Mucosa of descending colon (tissue), 3 donors: ENCODE measurements at regions not wholly inside any gene's neighbourhood (a gene's known extent, or its start where the extent isn't known, plus 50 kb on each side); places are given as distances from the start of the nearest gene placed in this dataset.
"Not testable (repeated sequence)": the region's sequence is repeated elsewhere in the genome, so short reads cannot be mapped to it uniquely, and the experiment has no call there.

Source experiments
- ATAC-seq: fragments of 200-7000 bp; cut with Tn5 transposase; one replicate; pipeline ENCODE4 v1.9.1; 2020; ENCODE audit warnings: mild to moderate bottlenecking, moderate library complexity
- DNase-seq, 3 donors: peaks; one replicate each; pipeline ENCODE4 v3.0.0-alpha.2; 2020
- H3K36me3 ChIP-seq: fragments of 200-600 bp; one replicate; pipeline ENCODE4 v1.8.0; 2021; ENCODE audit warnings: low read depth, mild to moderate bottlenecking
- H3K4me1 ChIP-seq: fragments of 200-600 bp; one replicate; pipeline ENCODE4 v1.8.0; 2021; ENCODE audit warnings: low read depth, mild to moderate bottlenecking
- H3K4me3 ChIP-seq: fragments of 200-600 bp; one replicate; pipeline ENCODE4 v1.8.0; 2021; ENCODE audit warnings: mild to moderate bottlenecking
- H3K9me3 ChIP-seq: fragments of 200-600 bp; one replicate; pipeline ENCODE4 v1.8.0; 2021; ENCODE audit warnings: mild to moderate bottlenecking
- intact Hi-C, 2 donors: fragments of 100-400 bp; cut with DNase I in 1 of 2; cut with micrococcal nuclease in 1 of 2; formaldehyde crosslinking; loops; one replicate each; pipeline versions ENCODE4 v1.11.0 to v1.11.1; 2022; cut with DNase I, micrococcal nuclease
- TF ChIP-seq, protein P1 (sequence below): fragments of 200-600 bp; IDR thresholded peaks from one replicate; pipeline ENCODE4 v1.8.0; 2022; ENCODE audit warnings: antibody characterized with exemption, mild to moderate bottlenecking
- donor health status: DM: no; HTN: no; CAD: no; lungs with moderate emphysema.
- donor health status: DM: no; HTN: no; CAD: no.
- donor health status: DM: no; HTN: yes; CAD: no.

DNA sequence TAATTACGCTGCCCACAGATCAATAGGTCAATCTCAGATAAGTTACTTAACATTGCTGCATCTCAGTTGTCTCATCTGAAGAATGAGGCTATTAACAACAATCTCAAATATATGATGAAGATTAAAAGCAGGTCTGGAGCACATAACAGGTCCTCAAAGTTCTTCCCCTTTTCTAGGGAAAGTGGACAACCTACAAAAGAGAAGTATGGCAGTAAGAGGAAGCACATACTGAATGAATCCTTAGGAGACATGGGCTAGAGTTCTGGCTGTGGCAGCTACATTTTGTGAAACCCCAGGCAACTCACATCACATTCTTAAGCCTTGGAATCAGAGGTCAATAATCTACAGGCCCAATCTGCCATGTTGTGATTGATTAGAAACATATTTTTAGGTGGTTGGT is 180.6 kb downstream of the PCTP start:
- no peaks in the 10 kb centered on the region for H3K9me3 ChIP-seq
- TF ChIP-seq, protein P1, sequence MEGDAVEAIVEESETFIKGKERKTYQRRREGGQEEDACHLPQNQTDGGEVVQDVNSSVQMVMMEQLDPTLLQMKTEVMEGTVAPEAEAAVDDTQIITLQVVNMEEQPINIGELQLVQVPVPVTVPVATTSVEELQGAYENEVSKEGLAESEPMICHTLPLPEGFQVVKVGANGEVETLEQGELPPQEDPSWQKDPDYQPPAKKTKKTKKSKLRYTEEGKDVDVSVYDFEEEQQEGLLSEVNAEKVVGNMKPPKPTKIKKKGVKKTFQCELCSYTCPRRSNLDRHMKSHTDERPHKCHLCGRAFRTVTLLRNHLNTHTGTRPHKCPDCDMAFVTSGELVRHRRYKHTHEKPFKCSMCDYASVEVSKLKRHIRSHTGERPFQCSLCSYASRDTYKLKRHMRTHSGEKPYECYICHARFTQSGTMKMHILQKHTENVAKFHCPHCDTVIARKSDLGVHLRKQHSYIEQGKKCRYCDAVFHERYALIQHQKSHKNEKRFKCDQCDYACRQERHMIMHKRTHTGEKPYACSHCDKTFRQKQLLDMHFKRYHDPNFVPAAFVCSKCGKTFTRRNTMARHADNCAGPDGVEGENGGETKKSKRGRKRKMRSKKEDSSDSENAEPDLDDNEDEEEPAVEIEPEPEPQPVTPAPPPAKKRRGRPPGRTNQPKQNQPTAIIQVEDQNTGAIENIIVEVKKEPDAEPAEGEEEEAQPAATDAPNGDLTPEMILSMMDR, result no peak
- ATAC-seq, result no peak

DNA sequence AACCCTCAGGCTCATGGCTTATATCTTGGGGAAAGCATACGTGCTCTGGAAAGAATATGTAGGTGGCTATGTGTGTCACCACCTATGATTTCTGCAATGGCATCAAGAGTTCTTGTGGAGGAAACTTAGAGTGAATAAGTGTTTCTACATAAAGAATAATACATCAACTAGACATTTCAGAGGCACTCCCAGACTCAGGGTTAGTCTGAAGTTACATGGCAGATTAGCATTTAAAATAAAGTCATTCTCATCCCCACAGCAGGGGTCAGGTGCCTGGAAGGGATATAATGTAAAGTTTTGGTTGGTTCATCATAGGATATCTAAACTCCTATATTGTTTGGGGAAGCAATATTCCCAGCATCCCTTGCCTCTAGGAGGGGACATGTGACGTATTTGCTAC is 182.1 kb downstream of the PCTP start:
- no peaks in the 10 kb centered on the region for H3K36me3 ChIP-seq
- ATAC-seq (no peak), DNase-seq (no peak)
- TF ChIP-seq, protein P1, result no peak
- no peak overlapping the region for H3K4me3 ChIP-seq
- H3K4me1 ChIP-seq, result no peaks in the 10 kb centered on the region
- intact Hi-C loops, result no loop called here
- no peaks in the 10 kb centered on the region for H3K9me3 ChIP-seq

More for the DNA sequence above, 180.6 kb downstream of the PCTP start:
- H3K36me3 ChIP-seq, result no peaks in the 10 kb centered on the region
- intact Hi-C loops, result no loop called here
- no peak for DNase-seq
- H3K4me3 ChIP-seq, result no peak overlapping the region
- no peaks in the 10 kb centered on the region for H3K4me1 ChIP-seq

DNA sequence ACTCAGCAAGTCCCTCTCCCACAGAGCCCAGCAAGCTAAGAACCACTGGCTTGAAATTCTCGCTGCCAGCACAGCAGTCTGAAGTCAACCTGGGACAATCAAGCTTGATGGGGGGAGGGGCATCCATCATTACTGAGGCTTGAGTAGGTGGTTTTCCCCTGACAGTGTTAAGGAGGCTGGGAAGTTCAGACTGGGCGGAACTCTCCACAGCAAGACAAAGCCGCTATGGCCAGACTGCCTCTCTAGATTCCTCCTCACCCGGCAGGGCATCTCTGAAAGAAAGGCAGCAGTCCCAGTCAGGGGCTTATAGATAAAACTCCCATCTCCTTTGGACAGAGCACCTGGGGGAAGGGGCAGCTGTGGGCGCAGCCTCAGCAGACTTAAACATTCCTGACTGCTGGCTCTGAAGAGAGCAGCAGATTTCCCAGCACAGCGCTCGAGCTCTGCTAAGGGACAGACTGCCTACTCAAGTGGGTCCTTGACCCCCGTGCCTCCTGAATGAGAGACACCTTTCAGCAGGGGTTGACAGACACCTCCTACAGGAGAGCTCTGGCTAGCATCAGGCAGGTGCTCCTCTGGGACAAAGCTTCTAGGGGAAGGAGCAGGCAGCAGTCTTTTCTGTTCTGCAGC is 188.4 kb downstream of the PCTP start:
- H3K4me1 ChIP-seq, H3K4me3 ChIP-seq, ATAC-seq, intact Hi-C loops, DNase-seq, H3K36me3 ChIP-seq, H3K9me3 ChIP-seq: not testable (repeated sequence)

DNA sequence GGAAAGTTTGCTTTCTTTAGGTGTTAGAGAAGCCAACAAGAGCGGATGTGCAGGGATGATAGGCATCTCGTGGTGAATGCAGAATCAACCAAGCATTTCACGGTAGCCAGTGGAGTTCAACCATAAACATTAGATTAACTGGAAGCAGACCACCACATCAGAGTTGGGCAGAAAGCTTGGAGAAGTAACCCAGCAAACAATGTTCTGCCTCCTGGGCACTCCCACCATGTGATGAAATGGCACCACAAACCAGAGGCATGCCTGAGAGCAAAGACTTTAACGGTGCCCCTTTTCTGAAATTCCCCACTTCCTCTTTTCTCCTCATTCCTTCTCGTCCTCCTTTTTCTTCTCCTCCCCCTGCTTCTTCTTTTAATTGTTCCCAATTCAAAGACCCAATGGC is 193.5 kb upstream of the ANKFN1 start:
- H3K4me3 ChIP-seq, result no peak overlapping the region
- no peaks in the 10 kb centered on the region for H3K9me3 ChIP-seq
- TF ChIP-seq, protein P1, result no peak
- DNase-seq (no peak), ATAC-seq (no peak)
- intact Hi-C loops, result no loop called here
- no peaks in the 10 kb centered on the region for H3K36me3 ChIP-seq
- peaks cover 7% of the 10 kb centered on the region for H3K4me1 ChIP-seq

DNA sequence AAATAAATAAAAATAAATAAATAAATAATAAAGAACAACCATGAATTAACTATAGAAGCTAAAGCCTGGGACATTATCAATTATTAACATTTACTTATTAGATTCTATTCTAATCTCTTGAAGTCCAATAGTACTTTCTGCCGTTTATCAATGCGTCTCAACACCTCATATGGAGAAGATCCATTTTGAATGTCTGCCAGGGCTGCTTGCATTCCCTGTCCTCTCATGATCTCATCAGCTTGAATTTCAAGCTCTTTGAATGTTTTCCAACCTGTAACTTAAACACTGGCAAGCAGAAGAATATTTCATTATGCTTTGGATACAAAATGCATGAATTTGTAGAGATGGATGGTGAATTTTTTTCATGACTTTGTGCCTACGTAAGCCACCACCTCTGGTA is 191.9 kb upstream of the ANKFN1 start:
- Histone ChIP-seq H3K9me3 (no peaks in the 10 kb centered on the region), H3K4me1 (peaks cover 7% of the 10 kb centered on the region), H3K36me3 (no peaks in the 10 kb centered on the region), H3K4me3 (no peak overlapping the region)
- TF ChIP-seq, protein P1, result no peak
- ATAC-seq (no peak), DNase-seq (no peak)
- intact Hi-C loops, result no loop called here

DNA sequence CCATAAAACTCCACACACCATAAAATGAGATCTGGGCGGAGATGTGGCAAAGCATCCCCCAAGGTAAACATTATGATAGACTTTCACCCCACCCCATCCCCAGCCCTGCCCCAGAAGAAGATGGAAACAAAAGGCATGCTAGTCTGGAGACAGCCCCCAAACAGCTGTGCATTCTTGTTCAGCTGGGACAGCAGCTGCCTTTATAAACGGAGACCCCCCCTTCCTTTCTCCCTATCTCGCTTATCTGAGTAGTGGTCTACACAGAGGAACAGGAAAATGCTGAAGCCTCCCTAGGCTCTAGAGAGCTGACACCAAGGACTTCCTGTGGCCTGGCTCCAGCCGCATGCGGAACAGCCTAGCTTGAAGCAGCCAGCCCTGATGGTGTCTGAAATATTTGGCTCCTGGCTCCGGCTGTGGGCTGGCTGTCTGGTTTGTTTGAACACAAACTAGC is 190.3 kb upstream of the ANKFN1 start:
- Histone ChIP-seq H3K4me1 (peaks cover 7% of the 10 kb centered on the region), H3K9me3 (no peaks in the 10 kb centered on the region), H3K4me3 (no peak overlapping the region), H3K36me3 (no peaks in the 10 kb centered on the region)
- intact Hi-C loops, result no loop called here
- TF ChIP-seq, protein P1, result no peak
- DNase-seq (peak; percentile 64 to 66 (median 66)), ATAC-seq (peak; percentile 93)
